Lung (tissue), 11 donors: ENCODE measurements at regions not wholly inside any gene's neighbourhood (a gene's known extent, or its start where the extent isn't known, plus 50 kb on each side); places are given as distances from the start of the nearest gene placed in this dataset.

Experiments used
- ATAC-seq: fragments of 200-7000 bp; cut with Tn5 transposase; one replicate; pipeline ENCODE4 v1.9.1; 2020; ENCODE audit warnings: moderate number of reproducible peaks; ENCODE audit not compliant: insufficient read depth, low FRiP score
- DNase-seq, 3 donors: peaks; one replicate each; pipeline ENCODE4 v3.0.0-alpha.2; 2013 to 2017
- H3K27ac ChIP-seq, 2 donors: one replicate each; pipeline ENCODE4 v1.5.1; 2013; ENCODE audit warnings: mild to moderate bottlenecking in 2 of 2, moderate library complexity in 2 of 2, control low read depth in 1 of 2, inconsistent platforms in 1 of 2, low read depth in 1 of 2, low read length in 1 of 2
- H3K27me3 ChIP-seq, 3 donors: one replicate each; pipeline ENCODE4 v1.5.1; 2013; ENCODE audit warnings: low read length in 2 of 3; ENCODE audit not compliant: control insufficient read depth in 3 of 3, insufficient read depth in 3 of 3
- H3K36me3 ChIP-seq, 4 donors: one replicate each; pipeline ENCODE4 v1.5.1; 2013; ENCODE audit warnings: low read length in 4 of 4, mild to moderate bottlenecking in 1 of 4, moderate library complexity in 1 of 4; ENCODE audit not compliant: control insufficient read depth in 4 of 4, insufficient read depth in 4 of 4
- H3K4me1 ChIP-seq, 5 donors: one replicate each; pipeline ENCODE4 v1.5.1; 2013; ENCODE audit warnings: low read length in 5 of 5, mild to moderate bottlenecking in 2 of 5, moderate library complexity in 1 of 5; ENCODE audit not compliant: control insufficient read depth in 5 of 5, insufficient read depth in 5 of 5
- H3K4me3 ChIP-seq: one replicate; pipeline ENCODE4 v1.5.1; 2013; ENCODE audit warnings: mild to moderate bottlenecking, control low read depth, moderate library complexity
- H3K9ac ChIP-seq, 2 donors: one replicate each; pipeline ENCODE4 v1.5.1; 2013; ENCODE audit warnings: low read length in 2 of 2, control low read depth in 1 of 2; ENCODE audit not compliant: insufficient read depth in 1 of 2
- H3K9me3 ChIP-seq, 4 donors: one replicate each; pipeline ENCODE4 v1.5.1; 2013; ENCODE audit warnings: low read length in 3 of 4, mild to moderate bottlenecking in 1 of 4, moderate library complexity in 1 of 4; ENCODE audit not compliant: control insufficient read depth in 4 of 4, insufficient read depth in 3 of 4
- WGBS, 2 donors: extraction: QIAGEN DNeasy Blood & Tissue Kit; methylation state at CpG; one replicate each; pipeline ENCODE4 v1.1.7; 2013; 5-methylcytosine and 5-hydroxymethylcytosine counted together
- TF ChIP-seq, protein P1 (sequence below): IDR thresholded peaks from 2 replicates; pipeline ENCODE4 v1.5.1; 2012; ENCODE audit warnings: mild to moderate bottlenecking; ENCODE audit errors: control extremely low read depth, extremely low read depth
- donor health status: control.
- donor health status: control.
- donor health status: Bipolar disorder and iron deficiency.
- donor health status: healthy.
- donor health status: DM: yes; HTN: yes; CAD: no.

DNA sequence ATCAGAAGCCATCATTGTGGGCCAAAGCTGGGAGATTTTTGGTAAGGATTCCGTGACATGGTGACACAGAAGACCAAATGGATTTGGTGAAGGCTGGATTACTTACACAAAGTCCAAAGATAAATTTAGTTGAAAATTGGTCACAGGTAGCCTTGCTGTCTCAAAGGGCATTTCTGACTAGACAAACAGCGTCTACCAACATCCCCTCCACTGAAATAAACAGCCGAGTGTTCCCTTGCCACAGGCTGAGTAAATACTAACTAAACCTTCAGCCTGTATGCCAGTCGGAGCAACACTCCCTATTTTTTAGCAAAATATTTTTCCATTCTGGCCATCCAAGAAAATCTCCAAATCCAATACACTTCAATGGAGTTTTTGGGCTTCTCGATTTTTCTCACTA, 279.9 kb upstream of the CITED2 start:
- Histone ChIP-seq H3K9ac (no peak overlapping the region), H3K27ac (no peak overlapping the region), H3K36me3 (no peaks in the 10 kb centered on the region), H3K9me3 (no peaks in the 10 kb centered on the region), H3K4me1 (no peaks in the 10 kb centered on the region), H3K4me3 (no peak overlapping the region), H3K27me3 (no peaks in the 10 kb centered on the region)
- TF ChIP-seq, protein P1, sequence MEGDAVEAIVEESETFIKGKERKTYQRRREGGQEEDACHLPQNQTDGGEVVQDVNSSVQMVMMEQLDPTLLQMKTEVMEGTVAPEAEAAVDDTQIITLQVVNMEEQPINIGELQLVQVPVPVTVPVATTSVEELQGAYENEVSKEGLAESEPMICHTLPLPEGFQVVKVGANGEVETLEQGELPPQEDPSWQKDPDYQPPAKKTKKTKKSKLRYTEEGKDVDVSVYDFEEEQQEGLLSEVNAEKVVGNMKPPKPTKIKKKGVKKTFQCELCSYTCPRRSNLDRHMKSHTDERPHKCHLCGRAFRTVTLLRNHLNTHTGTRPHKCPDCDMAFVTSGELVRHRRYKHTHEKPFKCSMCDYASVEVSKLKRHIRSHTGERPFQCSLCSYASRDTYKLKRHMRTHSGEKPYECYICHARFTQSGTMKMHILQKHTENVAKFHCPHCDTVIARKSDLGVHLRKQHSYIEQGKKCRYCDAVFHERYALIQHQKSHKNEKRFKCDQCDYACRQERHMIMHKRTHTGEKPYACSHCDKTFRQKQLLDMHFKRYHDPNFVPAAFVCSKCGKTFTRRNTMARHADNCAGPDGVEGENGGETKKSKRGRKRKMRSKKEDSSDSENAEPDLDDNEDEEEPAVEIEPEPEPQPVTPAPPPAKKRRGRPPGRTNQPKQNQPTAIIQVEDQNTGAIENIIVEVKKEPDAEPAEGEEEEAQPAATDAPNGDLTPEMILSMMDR = no peak
- WGBS, 2 donors = 94 to 95% methylated on average over 5 of the region's 5 CpGs
- no peak for DNase-seq
- ATAC-seq = no peak

DNA sequence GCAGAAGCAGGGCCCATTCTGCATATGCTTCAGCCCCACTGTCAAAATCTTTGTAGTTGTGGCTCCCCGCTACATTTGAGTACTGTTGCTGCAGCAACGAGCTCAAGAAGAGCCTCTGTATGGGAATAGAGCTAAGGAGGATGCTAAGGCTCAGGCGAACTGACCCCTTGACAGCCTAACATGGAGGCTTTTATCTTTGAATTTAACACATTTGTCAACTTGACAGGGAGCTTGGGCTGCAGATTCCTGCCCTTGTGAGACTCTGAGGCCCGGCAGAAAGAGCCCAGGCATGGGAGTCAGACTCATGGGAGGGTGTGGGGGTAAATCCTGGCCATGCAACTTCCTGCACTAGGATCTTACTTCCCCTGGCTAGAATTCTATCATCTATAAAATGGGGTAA, 278.7 kb upstream of the CITED2 start:
- Histone ChIP-seq H3K36me3 (no peaks in the 10 kb centered on the region), H3K4me1 (no peaks in the 10 kb centered on the region), H3K27ac (no peak overlapping the region), H3K4me3 (no peak overlapping the region), H3K9me3 (no peaks in the 10 kb centered on the region), H3K9ac (no peak overlapping the region), H3K27me3 (no peaks in the 10 kb centered on the region)
- TF ChIP-seq, protein P1 = no peak
- DNase-seq (no peak), ATAC-seq (no peak)
- WGBS, 2 donors = 70 to 78% methylated on average over 4 of the region's 4 CpGs

DNA sequence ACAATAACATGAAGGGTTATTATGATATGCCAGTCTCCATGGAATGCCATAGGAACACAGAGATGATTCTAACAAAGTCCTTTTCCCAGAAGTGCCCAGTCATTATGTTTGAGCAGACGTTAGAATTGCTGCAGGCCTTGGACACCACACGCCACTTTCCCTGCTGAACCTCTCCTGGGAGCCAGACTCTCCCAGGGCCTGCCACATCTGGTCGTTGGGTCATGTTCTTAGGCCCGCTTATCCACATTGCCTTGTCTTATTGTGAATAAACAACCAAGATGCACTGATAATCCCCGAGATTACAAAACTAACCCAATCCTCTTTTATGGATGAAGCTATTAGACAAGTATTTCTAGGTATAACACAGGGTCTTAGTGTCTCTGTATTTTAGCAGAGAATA, 276.5 kb upstream of the CITED2 start:
- ATAC-seq = no peak
- H3K4me1 ChIP-seq = no peaks in the 10 kb centered on the region
- no peaks in the 10 kb centered on the region for H3K36me3 ChIP-seq
- no peak overlapping the region for H3K4me3 ChIP-seq
- 79 to 88% methylated on average over 5 of the region's 5 CpGs for WGBS, 2 donors
- H3K9me3 ChIP-seq = peaks cover 0 to 1% (median 0%) of the 10 kb centered on the region in 4 donors
- no peak for DNase-seq
- H3K9ac ChIP-seq = no peak overlapping the region
- TF ChIP-seq, protein P1 = no peak
- H3K27ac ChIP-seq = no peak overlapping the region
- H3K27me3 ChIP-seq = no peaks in the 10 kb centered on the region

DNA sequence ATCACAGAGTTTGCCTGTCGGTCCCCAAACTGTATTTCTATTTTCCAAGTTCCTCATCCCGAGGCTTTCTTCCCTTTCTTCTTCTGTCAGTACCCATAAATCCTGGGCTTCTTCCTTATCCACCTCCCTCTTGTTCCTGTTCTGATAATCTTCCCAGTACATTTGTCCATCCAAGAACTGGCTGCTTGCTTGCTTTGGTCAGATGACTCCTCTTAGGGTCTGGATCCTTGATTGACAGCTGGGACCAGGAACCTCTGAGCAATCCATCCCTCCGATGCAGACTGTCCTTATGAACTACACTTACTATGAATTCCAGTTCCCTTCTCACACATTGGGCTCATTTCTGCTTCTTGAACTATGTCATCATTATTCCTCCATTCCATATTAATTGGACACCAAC, 275.3 kb upstream of the CITED2 start:
- no peaks in the 10 kb centered on the region for H3K27me3 ChIP-seq
- TF ChIP-seq, protein P1 = no peak
- H3K9ac ChIP-seq = no peak overlapping the region
- peaks cover 0 to 1% (median 0%) of the 10 kb centered on the region in 4 donors for H3K9me3 ChIP-seq
- H3K4me3 ChIP-seq = no peak overlapping the region
- H3K27ac ChIP-seq = no peak overlapping the region
- H3K36me3 ChIP-seq = no peaks in the 10 kb centered on the region
- no peak for ATAC-seq
- DNase-seq = no peak
- peaks cover 0 to 4% (median 0%) of the 10 kb centered on the region in 5 donors for H3K4me1 ChIP-seq
- WGBS, 2 donors = 51 to 70% methylated on average over 3 of the region's 3 CpGs
